NCI-H2196 treated with DMSO at 0.1 percent for 48 hours (cell line): ENCODE measurements at regions not wholly inside any gene's neighbourhood (a gene's known extent, or its start where the extent isn't known, plus 50 kb on each side); places are given as distances from the start of the nearest gene placed in this dataset.

ENCODE experiments used
- DNase-seq: peaks from one replicate; lab custom pipeline; 2025; ENCODE audit not compliant: unreplicated experiment; lab: John Stamatoyannopoulos, UW

- DNase-seq: no peak
Observed at GRCh38 chr2:82641598-82642180, 1817.4 kb downstream of the SUCLG1 start.

- DNase-seq: no peak
Observed at GRCh38 chr2:82636402-82637020, 1822.6 kb downstream of the SUCLG1 start.

GRCh38 chr2:82599021-82599420 is 1860.1 kb downstream of the SUCLG1 start:
- no peak for DNase-seq

GRCh38 chr2:82596581-82596980 is 1862.5 kb downstream of the SUCLG1 start:
- DNase-seq: no peak

- DNase-seq: no peak
Observed at GRCh38 chr2:82591718-82592117, 1867.4 kb downstream of the SUCLG1 start.

GRCh38 chr2:82576656-82577055 is 1882.4 kb downstream of the SUCLG1 start:
- no peak for DNase-seq

GRCh38 chr2:82539280-82539621 is 1919.8 kb downstream of the SUCLG1 start:
- DNase-seq: no peak

- no peak for DNase-seq
Observed at GRCh38 chr2:82538590-82539279, 1920.3 kb downstream of the SUCLG1 start.

GRCh38 chr2:82528288-82528687 is 1930.8 kb downstream of the SUCLG1 start:
- no peak for DNase-seq

- no peak for DNase-seq
Observed at GRCh38 chr2:82527124-82527523, 1932.0 kb downstream of the SUCLG1 start.

GRCh38 chr2:82526277-82526676 is 1932.8 kb downstream of the SUCLG1 start:
- DNase-seq: no peak

GRCh38 chr2:82525744-82526143 is 1933.3 kb downstream of the SUCLG1 start:
- no peak for DNase-seq

- no peak for DNase-seq
Observed at GRCh38 chr2:82524826-82525225, 1934.3 kb downstream of the SUCLG1 start.

- no peak for DNase-seq
Observed at GRCh38 chr2:82511894-82512293, 1947.2 kb downstream of the SUCLG1 start.

GRCh38 chr2:82508702-82509101 is 1950.4 kb downstream of the SUCLG1 start:
- no peak for DNase-seq

- no peak for DNase-seq
Observed at GRCh38 chr2:82507657-82508056, 1951.4 kb downstream of the SUCLG1 start.

- DNase-seq: no peak
Observed at GRCh38 chr2:82501217-82501616, 1957.9 kb downstream of the SUCLG1 start.

GRCh38 chr2:82498777-82499443 is 1960.2 kb downstream of the SUCLG1 start:
- DNase-seq: no peak

GRCh38 chr2:82494739-82495138 is 1964.3 kb downstream of the SUCLG1 start:
- DNase-seq: no peak

- no peak for DNase-seq
Observed at GRCh38 chr2:82491591-82491990, 1967.5 kb downstream of the SUCLG1 start.

GRCh38 chr2:82487354-82487753 is 1971.7 kb downstream of the SUCLG1 start:
- no peak for DNase-seq

GRCh38 chr2:82485701-82486100 is 1973.4 kb downstream of the SUCLG1 start:
- no peak for DNase-seq
